ENCODE measurements at regions not wholly inside any gene's neighbourhood (a gene's known extent, or its start where the extent isn't known, plus 50 kb on each side); places are given as distances from the start of the nearest gene placed in this dataset.

- TF ChIP-seq CTCF (conservative IDR thresholded peaks at IDR 0.05; ENCODE audit: low read length) (no peak), EZH2phosphoT487 (IDR thresholded peaks at IDR 0.05; ENCODE audit: borderline replicate concordance) (no peak)
Observed at GRCh38 chr18:24678626-24679025, 218.2 kb downstream of the HRH4 start.

Data from Loucy (cell line).